K562 (cell line): ENCODE measurements at regions not wholly inside any gene's neighbourhood (a gene's known extent, or its start where the extent isn't known, plus 50 kb on each side); places are given as distances from the start of the nearest gene placed in this dataset.

ENCODE experiments used
- ATAC-seq: fragments of 200-7000 bp; cut with Tn5 transposase; 3 replicates; pipeline ENCODE4 v1.9.1; 2020; ENCODE audit warnings: moderate library complexity
- BruUV-seq: library from RNA; stranded (reverse); fragments of 400-500 nt; replicated peaks from 2 replicates; lab custom pipeline; 2021; lab: Mats Ljungman, UMichigan
- CTCF ChIA-PET: fragments of 300-600 bp; formaldehyde crosslinking; extraction: SDS; loops from one replicate; lab custom pipeline; 2021; ENCODE audit warnings: low intra/inter-chr PET ratio; lab: Yijun Ruan, JAX
- POLR2A ChIA-PET: fragments of 300-600, 350-650 bp; sonication (Branson Sonifier 250); formaldehyde crosslinking; extraction: SDS; loops from one replicate; lab custom pipeline; 2021; ENCODE audit warnings: antibody characterized with exemption, inconsistent platforms; lab: Yijun Ruan, JAX
- DNase-seq, 4 experiments: peaks; one replicate each; pipeline versions ENCODE4 v3.0.0 to v3.0.0-alpha.2; 2011 to 2018; ENCODE audit warnings: low spot score in 3 of 4, mixed read lengths in 3 of 4; ENCODE audit errors: extremely low read depth in 1 of 4
- FAIRE-seq: peaks from 2 replicates; lab custom pipeline; 2011; peaks lifted over from hg19 to GRCh38; lab: Jason Lieb, UNC
- H2AFZ ChIP-seq: 2 replicates; pipeline ENCODE4 v1.6.0; 2011; ENCODE audit warnings: low read depth, low read length, control low read depth, inconsistent platforms
- H3K27ac ChIP-seq: fragments of 200-600 bp; 3 replicates; pipeline ENCODE4 v1.8.0; 2011; ENCODE audit warnings: low read depth, mild to moderate bottlenecking, control low read depth, inconsistent platforms, low read length, moderate library complexity, mixed read lengths; ENCODE audit errors: extremely low read depth
- H3K27me3 ChIP-seq, 2 experiments: fragments of 300-600 bp in 1 of 2; 2 replicates in 1 of 2; 3 replicates in 1 of 2; pipeline versions ENCODE4 v1.6.0 to v1.8.0; 2011; ENCODE audit warnings: inconsistent platforms in 2 of 2, low read length in 2 of 2, mild to moderate bottlenecking in 1 of 2, mixed read lengths in 1 of 2, moderate library complexity in 1 of 2; ENCODE audit not compliant: control insufficient read depth in 2 of 2, insufficient read depth in 2 of 2
- H3K36me3 ChIP-seq: fragments of 300-600 bp; 3 replicates; pipeline ENCODE4 v1.8.0; 2011; ENCODE audit warnings: mild to moderate bottlenecking, low read length, inconsistent platforms; ENCODE audit not compliant: control insufficient read depth, insufficient read depth
- H3K4me1 ChIP-seq, 2 experiments: fragments of 200-600 bp in 1 of 2; replicated peaks in 1 of 2; 2 replicates in 1 of 2; 3 replicates in 1 of 2; pipeline versions ENCODE4 v1.5.1 to v1.8.0; 2011; ENCODE audit warnings: inconsistent platforms in 2 of 2, low read length in 2 of 2, mild to moderate bottlenecking in 1 of 2, mixed read lengths in 1 of 2, moderate library complexity in 1 of 2; ENCODE audit not compliant: control insufficient read depth in 2 of 2, insufficient read depth in 2 of 2
- H3K4me2 ChIP-seq: 2 replicates; pipeline ENCODE4 v1.6.1; 2011; ENCODE audit warnings: low read length, control low read depth, inconsistent platforms, mixed read lengths; ENCODE audit not compliant: insufficient read depth
- H3K4me3 ChIP-seq: fragments of 200-600 bp; sonication (generic), shearing (Covaris generic); 2 replicates; pipeline ENCODE4 v1.5.1; 2016; ENCODE audit warnings: control low read depth, inconsistent platforms
- H3K79me2 ChIP-seq: fragments of 200-600 bp; 3 replicates; pipeline ENCODE4 v1.8.0; 2011; ENCODE audit warnings: low read length, inconsistent platforms; ENCODE audit not compliant: control insufficient read depth, insufficient read depth
- H3K9ac ChIP-seq, 2 experiments: 2 replicates each; pipeline versions ENCODE4 v1.6.0 to v1.6.1; 2011; ENCODE audit warnings: low read depth in 2 of 2, low read length in 2 of 2, control low read depth in 1 of 2, inconsistent platforms in 1 of 2, mild to moderate bottlenecking in 1 of 2, mixed read lengths in 1 of 2; ENCODE audit not compliant: insufficient read depth in 1 of 2
- H3K9me1 ChIP-seq: one replicate; pipeline ENCODE4 v1.6.0; 2011; ENCODE audit warnings: inconsistent platforms, mild to moderate bottlenecking, low read length, moderate library complexity; ENCODE audit not compliant: control insufficient read depth, insufficient read depth
- H3K9me3 ChIP-seq: replicated peaks from 2 replicates; pipeline ENCODE4 v1.5.1; 2011; ENCODE audit warnings: low read depth, low read length, inconsistent platforms; ENCODE audit not compliant: control insufficient read depth, insufficient read depth
- H4K20me1 ChIP-seq: replicated peaks from 2 replicates; pipeline ENCODE4 v1.6.1; 2011; ENCODE audit warnings: low read length, inconsistent platforms, mixed read lengths; ENCODE audit not compliant: control insufficient read depth, insufficient read depth
- ARHGAP35 ChIP-seq: fragments of 450-650 bp; IDR thresholded peaks from 2 replicates; pipeline ENCODE4 v1.6.1; 2018; ENCODE audit not compliant: partially characterized antibody
- ARID1B ChIP-seq: fragments of 450-650 bp; IDR thresholded peaks from 2 replicates; pipeline ENCODE4 v1.6.1; 2016; ENCODE audit warnings: antibody characterized with exemption, mild to moderate bottlenecking, inconsistent platforms
- CBX1 ChIP-seq: sonication (generic); IDR thresholded peaks from 2 replicates; pipeline ENCODE4 v1.6.1; 2016; ENCODE audit warnings: antibody characterized with exemption, low read depth, mild to moderate bottlenecking
- CBX5 ChIP-seq: IDR thresholded peaks from 2 replicates; pipeline ENCODE4 v1.6.1; 2014; ENCODE audit warnings: low read depth, borderline replicate concordance
- FOXA1 ChIP-seq: fragments of 450-650 bp; IDR thresholded peaks from 2 replicates; pipeline ENCODE4 v1.6.1; 2016; ENCODE audit warnings: mild to moderate bottlenecking, borderline replicate concordance
- GABPB1 ChIP-seq: sonication (generic); formaldehyde crosslinking; IDR thresholded peaks from 2 replicates; pipeline ENCODE4 v1.8.0; 2022; ENCODE audit warnings: mild to moderate bottlenecking, missing genetic modification reagents
- GABPB2 ChIP-seq: fragments of 250-450 bp; sonication (Bioruptor Pico); conservative IDR thresholded peaks from 2 replicates; pipeline ENCODE4 v1.5.1; 2021; ENCODE audit warnings: mild to moderate bottlenecking
- JUN ChIP-seq, 2 experiments: sonication (generic) in 1 of 2; formaldehyde crosslinking in 1 of 2; IDR thresholded peaks; 2 replicates each; pipeline versions ENCODE4 v1.6.1 to v1.8.0; 2012 to 2022; ENCODE audit warnings: borderline replicate concordance in 2 of 2, mild to moderate bottlenecking in 2 of 2, improper control_type of control experiment in 1 of 2, low read depth in 1 of 2, low read length in 1 of 2, missing genetic modification reagents in 1 of 2
- NEUROD1 ChIP-seq: fragments of 150-350 bp; IDR thresholded peaks from 2 replicates; pipeline ENCODE4 v1.6.1; 2014; ENCODE audit warnings: borderline replicate concordance, low read length, low read depth; ENCODE audit not compliant: partially characterized antibody
- NRF1 ChIP-seq, 2 experiments: fragments of 450-650 bp; IDR thresholded peaks in 1 of 2; conservative IDR thresholded peaks in 1 of 2; 2 replicates each; pipeline ENCODE4 v1.6.1; 2014; ENCODE audit warnings: mild to moderate bottlenecking in 2 of 2
- PHF21A ChIP-seq: fragments of 450-650 bp; IDR thresholded peaks from 2 replicates; pipeline ENCODE4 v1.6.1; 2017; ENCODE audit warnings: low read depth, borderline replicate concordance
- RBM22 ChIP-seq: fragments of 200-400 bp; formaldehyde crosslinking; IDR thresholded peaks from 2 replicates; pipeline ENCODE4 v1.6.1; 2018; ENCODE audit warnings: low read length, low read depth; ENCODE audit not compliant: poor library complexity, severe bottlenecking
- SIN3A ChIP-seq, 2 experiments: fragments of 150-350 bp in 1 of 2; IDR thresholded peaks; 2 replicates each; pipeline ENCODE4 v1.6.1; 2011 to 2016; ENCODE audit warnings: borderline replicate concordance in 2 of 2, low read depth in 2 of 2, low read length in 2 of 2, mild to moderate bottlenecking in 2 of 2, moderate library complexity in 2 of 2; ENCODE audit not compliant: control insufficient read depth in 1 of 2
- SREBF1 ChIP-seq: fragments of 150-350 bp; IDR thresholded peaks from 2 replicates; pipeline ENCODE4 v1.6.1; 2014; ENCODE audit warnings: antibody characterized with exemption, low read depth, low read length, borderline replicate concordance
- TRIM24 ChIP-seq, 2 experiments: fragments of 450-650 bp; IDR thresholded peaks; 2 replicates each; pipeline ENCODE4 v1.6.1; 2016
- ZNF124 ChIP-seq: sonication (generic); formaldehyde crosslinking; IDR thresholded peaks from 2 replicates; pipeline ENCODE4 v1.8.1; 2022; ENCODE audit warnings: missing genetic modification reagents
- ZNF583 ChIP-seq: fragments of 250-450 bp; sonication (Bioruptor Pico); IDR thresholded peaks from 2 replicates; pipeline ENCODE4 v1.4.0; 2020
- ZNF644 ChIP-seq: fragments of 200-800 bp; sonication (Bioruptor generic); IDR thresholded peaks from 2 replicates; pipeline ENCODE4 v1.6.1; 2016; ENCODE audit warnings: low read depth, missing genetic modification characterization, missing compliant biosample characterization
- WGBS: fragments of 100-300 bp; shearing (Covaris generic); methylation state at CpG from one replicate; pipeline ENCODE4 v1.1.6; 2016; ENCODE audit warnings: low coverage, mixed read lengths; ENCODE audit not compliant: insufficient coverage; ENCODE audit errors: missing lambda C conversion rate; 5-methylcytosine and 5-hydroxymethylcytosine counted together
- in situ Hi-C: fragments of 300-500 bp; cut with MboI; formaldehyde crosslinking; loops from 4 replicates; pipeline ENCODE4 v1.15.0; 2018; ENCODE audit warnings: inconsistent platforms, mixed read lengths
- intact Hi-C: fragments of 100-400 bp; cut with micrococcal nuclease; formaldehyde crosslinking; loops from 2 replicates; pipeline ENCODE4 v1.14.2; 2022
- TF ChIP-seq, protein P1 (sequence below): sonication (generic); formaldehyde crosslinking; IDR thresholded peaks from 2 replicates; pipeline ENCODE4 v1.8.1; 2023; ENCODE audit warnings: mild to moderate bottlenecking, missing genetic modification reagents

DNA sequence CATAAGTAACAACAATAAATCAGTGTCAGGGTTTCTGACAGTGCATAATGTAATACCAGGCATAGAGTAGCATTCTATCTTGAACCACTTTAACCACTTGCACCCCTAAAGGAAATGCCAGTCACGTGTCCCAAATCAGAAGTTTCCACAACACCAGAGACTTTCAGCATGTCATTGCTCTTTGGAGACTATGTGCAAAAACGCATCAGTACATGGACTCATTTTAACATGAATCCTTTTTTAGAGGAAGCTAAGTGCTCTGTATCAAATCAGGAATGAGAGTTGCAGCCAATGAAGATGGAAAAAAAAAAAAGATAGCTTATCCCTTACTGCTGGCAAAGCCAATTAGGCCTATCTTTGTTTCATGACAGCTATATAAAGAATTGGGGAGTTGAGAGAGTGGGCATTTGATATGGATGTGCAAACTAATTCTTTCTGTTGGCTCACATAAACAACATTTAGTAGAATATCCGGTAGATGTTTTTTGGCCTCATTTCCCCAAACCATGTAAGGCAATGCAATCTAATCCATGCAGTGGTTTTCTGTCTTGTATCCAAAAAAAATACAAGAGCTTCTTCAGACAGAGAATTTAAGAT, 353.1 kb downstream of the IRS1 start:
- Histone ChIP-seq H2AFZ (no peak overlapping the region), H3K4me1 (no peaks in the 10 kb centered on the region), H3K9me1 (no peaks in the 10 kb centered on the region), H3K36me3 (no peaks in the 10 kb centered on the region), H3K4me2 (no peak overlapping the region), H3K9me3 (no peaks in the 10 kb centered on the region), H3K4me3 (no peak overlapping the region), H3K27ac (no peak overlapping the region), H3K27me3 (no peaks in the 10 kb centered on the region), H3K9ac (no peak overlapping the region), H3K79me2 (no peaks in the 10 kb centered on the region), H4K20me1 (no peaks in the 10 kb centered on the region)
- ATAC-seq: no peak
- in situ Hi-C loops: no loop called here
- POLR2A ChIA-PET: no interaction called here
- CTCF ChIA-PET: no interaction called here
- TF ChIP-seq TRIM24 (IDR thresholded peaks at IDR 0.05) (no peak), ZNF583 (no peak), NEUROD1 (no peak), GABPB1 (no peak), NRF1 (conservative IDR thresholded peaks at IDR 0.05 in 1 of 2, IDR thresholded peaks at IDR 0.05 in 1 of 2) (no peak), CBX5 (no peak), SIN3A (IDR thresholded peaks at IDR 0.05; ENCODE audit: borderline replicate concordance in 2 of 2, control insufficient read depth in 1 of 2, low read depth in 2 of 2, low read length in 2 of 2) (no peak), ZNF124 (CRISPR knock-in tag) (no peak), FOXA1 (no peak), ARID1B (no peak), GABPB2 (CRISPR knock-in tag) (no peak), PHF21A (no peak), RBM22 (no peak), SREBF1 (no peak), ZNF644 (tag) (no peak), CBX1 (no peak), ARHGAP35 (no peak), JUN (IDR thresholded peaks at IDR 0.05; ENCODE audit: borderline replicate concordance, low read depth, low read length) (no peak), JUN (CRISPR knock-in tag; IDR thresholded peaks at IDR 0.05; ENCODE audit: borderline replicate concordance) (no peak)
- TF ChIP-seq, protein P1, sequence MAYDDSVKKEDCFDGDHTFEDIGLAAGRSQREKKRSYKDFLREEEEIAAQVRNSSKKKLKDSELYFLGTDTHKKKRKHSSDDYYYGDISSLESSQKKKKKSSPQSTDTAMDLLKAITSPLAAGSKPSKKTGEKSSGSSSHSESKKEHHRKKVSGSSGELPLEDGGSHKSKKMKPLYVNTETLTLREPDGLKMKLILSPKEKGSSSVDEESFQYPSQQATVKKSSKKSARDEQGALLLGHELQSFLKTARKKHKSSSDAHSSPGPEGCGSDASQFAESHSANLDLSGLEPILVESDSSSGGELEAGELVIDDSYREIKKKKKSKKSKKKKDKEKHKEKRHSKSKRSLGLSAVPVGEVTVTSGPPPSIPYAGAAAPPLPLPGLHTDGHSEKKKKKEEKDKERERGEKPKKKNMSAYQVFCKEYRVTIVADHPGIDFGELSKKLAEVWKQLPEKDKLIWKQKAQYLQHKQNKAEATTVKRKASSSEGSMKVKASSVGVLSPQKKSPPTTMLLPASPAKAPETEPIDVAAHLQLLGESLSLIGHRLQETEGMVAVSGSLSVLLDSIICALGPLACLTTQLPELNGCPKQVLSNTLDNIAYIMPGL (CRISPR knock-in tag): no peak
- DNase-seq: no peak
- FAIRE-seq: no peak
- 0% methylated on average over 3 of the region's 3 CpGs for WGBS
- intact Hi-C loops: no loop called here
- no TSS peak for BruUV-seq
